Esophagus squamous epithelium (tissue), 4 donors: ENCODE measurements at regions not wholly inside any gene's neighbourhood (a gene's known extent, or its start where the extent isn't known, plus 50 kb on each side); places are given as distances from the start of the nearest gene placed in this dataset.

Experiments used
- CTCF ChIP-seq, 6 experiments: fragments of 450-650 bp in 4 of 6; fragments of 200-600 bp in 2 of 6; sonication (generic) in 2 of 6; IDR thresholded peaks; one replicate each; pipeline ENCODE4 v1.5.1; 2016 to 2019; ENCODE audit warnings: antibody characterized with exemption in 6 of 6, mild to moderate bottlenecking in 4 of 6, moderate library complexity in 4 of 6
- POLR2A ChIP-seq, 4 donors: fragments of 450-650 bp; IDR thresholded peaks; one replicate each; pipeline ENCODE4 v1.6.1; 2017; ENCODE audit warnings: antibody characterized with exemption in 4 of 4, mild to moderate bottlenecking in 4 of 4, moderate library complexity in 3 of 4

GRCh38 chr5:101123363-101123762, 220.3 kb upstream of the ST8SIA4 start:
- TF ChIP-seq POLR2A (IDR thresholded peaks at IDR 0.05) (no peak), CTCF (IDR thresholded peaks at IDR 0.05) (no peak)
